Hepatocyte (in vitro differentiated cells): ENCODE measurements at regions not wholly inside any gene's neighbourhood (a gene's known extent, or its start where the extent isn't known, plus 50 kb on each side); places are given as distances from the start of the nearest gene placed in this dataset.
A peak's percentile ranks its signal among the peaks of the same experiment; 100 is the strongest.

Experiments used
- DNase-seq: peaks from one replicate; pipeline ENCODE4 v3.0.0-alpha.2; 2016; ENCODE audit warnings: low spot score
- H2AFZ ChIP-seq: fragments of 200-600 bp; sonication (generic); 2 replicates; pipeline ENCODE4 v1.6.0; 2016; ENCODE audit warnings: antibody characterized with exemption, mild to moderate bottlenecking
- H3K27ac ChIP-seq: fragments of 200-600 bp; sonication (generic); 2 replicates; pipeline ENCODE4 v1.5.1; 2016; ENCODE audit warnings: mild to moderate bottlenecking
- H3K27me3 ChIP-seq: fragments of 200-600 bp; sonication (generic); 2 replicates; pipeline ENCODE4 v1.6.1; 2016
- H3K36me3 ChIP-seq: fragments of 200-600 bp; sonication (generic); replicated peaks from 2 replicates; pipeline ENCODE4 v1.5.1; 2016; ENCODE audit warnings: low read depth; ENCODE audit not compliant: insufficient read depth
- H3K4me1 ChIP-seq: fragments of 200-600 bp; sonication (generic); 2 replicates; pipeline ENCODE4 v1.5.1; 2016; ENCODE audit warnings: mild to moderate bottlenecking, moderate library complexity; ENCODE audit not compliant: insufficient read depth
- H3K4me2 ChIP-seq: fragments of 200-600 bp; sonication (generic); 2 replicates; pipeline ENCODE4 v1.6.0; 2016
- H3K4me3 ChIP-seq: fragments of 200-600 bp; sonication (generic); 2 replicates; pipeline ENCODE4 v1.5.1; 2016; ENCODE audit warnings: mild to moderate bottlenecking
- H3K79me2 ChIP-seq: fragments of 200-600 bp; sonication (generic); 2 replicates; pipeline ENCODE4 v1.6.0; 2017; ENCODE audit warnings: mild to moderate bottlenecking
- H3K9me2 ChIP-seq: fragments of 200-600 bp; sonication (generic); replicated peaks from 2 replicates; pipeline ENCODE4 v1.6.0; 2017; ENCODE audit warnings: mild to moderate bottlenecking; ENCODE audit not compliant: insufficient read depth
- H3K9me3 ChIP-seq: fragments of 200-600 bp; sonication (generic); 2 replicates; pipeline ENCODE4 v1.5.1; 2016; ENCODE audit warnings: low read depth, mild to moderate bottlenecking
- H4K20me1 ChIP-seq: fragments of 200-600 bp; sonication (generic); 2 replicates; pipeline ENCODE4 v1.6.0; 2016; ENCODE audit warnings: mild to moderate bottlenecking; ENCODE audit not compliant: insufficient read depth, poor library complexity, severe bottlenecking
- EZH2 ChIP-seq: fragments of 200-600 bp; sonication (generic); IDR thresholded peaks from 2 replicates; pipeline ENCODE4 v1.6.1; 2016; ENCODE audit warnings: antibody characterized with exemption, mild to moderate bottlenecking, borderline replicate concordance
- EZH2phosphoT487 ChIP-seq: fragments of 200-600 bp; sonication (generic); IDR thresholded peaks from one replicate; pipeline ENCODE4 v1.6.1; 2018; ENCODE audit warnings: antibody characterized with exemption, mild to moderate bottlenecking, low read depth, moderate library complexity; ENCODE audit not compliant: unreplicated experiment, severe bottlenecking
- WGBS: methylation state at CpG from one replicate; pipeline ENCODE4 v1.1.6; 2016; ENCODE audit warnings: low lambda C conversion rate; ENCODE audit errors: missing lambda C conversion rate; 5-methylcytosine and 5-hydroxymethylcytosine counted together
- TF ChIP-seq, protein P1 (sequence below): fragments of 200-600 bp; sonication (generic); IDR thresholded peaks from 2 replicates; pipeline ENCODE4 v1.5.1; 2016; ENCODE audit warnings: antibody characterized with exemption, mild to moderate bottlenecking; ENCODE audit not compliant: poor library complexity

DNA sequence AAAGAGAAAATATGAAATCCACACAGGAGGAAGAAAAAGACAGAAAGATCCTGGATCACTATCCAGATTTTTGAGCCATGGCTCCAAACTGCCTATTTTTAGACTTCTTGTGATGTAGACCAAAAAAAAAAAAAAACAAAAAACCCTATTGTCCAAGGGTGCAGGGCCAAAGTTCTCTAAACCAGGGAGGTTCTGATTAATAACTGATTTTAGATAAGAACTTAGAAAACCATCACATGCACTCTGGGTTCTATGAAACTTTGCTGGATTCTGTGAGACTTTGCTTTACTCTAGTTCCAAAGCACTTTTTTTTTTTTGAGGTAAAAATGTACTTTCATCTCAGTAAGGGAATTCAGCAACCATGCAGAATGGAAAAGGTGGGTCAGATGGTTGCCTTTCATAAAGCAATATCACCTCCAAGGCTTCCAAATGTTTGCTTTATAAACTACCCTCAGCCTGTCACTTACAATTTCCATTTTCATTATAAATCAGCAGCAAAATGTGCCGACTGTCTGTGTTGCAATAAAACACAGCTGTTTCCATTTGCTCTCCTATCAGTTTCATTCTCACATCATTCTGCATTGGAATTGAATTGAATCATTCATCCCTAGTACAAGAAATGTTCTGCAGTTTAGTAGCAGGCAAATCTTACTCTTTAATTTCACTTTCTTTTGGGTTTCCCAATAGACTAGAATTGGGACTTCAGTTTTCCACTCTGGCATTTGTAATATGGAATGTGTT lies 1584.3 kb upstream of the RAG2 start:
- H4K20me1 ChIP-seq, result no peaks in the 10 kb centered on the region
- 38% methylated on average over 1 of the region's 1 CpG for WGBS
- DNase-seq, result peak; percentile 2
- H3K27ac ChIP-seq, result peak overlapping the region; percentile 4
- peak overlapping the region; percentile 59 for H3K4me2 ChIP-seq
- H3K27me3 ChIP-seq, result no peaks in the 10 kb centered on the region
- H2AFZ ChIP-seq, result no peak overlapping the region
- no peaks in the 10 kb centered on the region for H3K36me3 ChIP-seq
- peaks cover 8% of the 10 kb centered on the region for H3K4me1 ChIP-seq
- no peaks in the 10 kb centered on the region for H3K79me2 ChIP-seq
- H3K9me2 ChIP-seq, result no peaks in the 10 kb centered on the region
- TF ChIP-seq EZH2, result no peak
- TF ChIP-seq, protein P1, sequence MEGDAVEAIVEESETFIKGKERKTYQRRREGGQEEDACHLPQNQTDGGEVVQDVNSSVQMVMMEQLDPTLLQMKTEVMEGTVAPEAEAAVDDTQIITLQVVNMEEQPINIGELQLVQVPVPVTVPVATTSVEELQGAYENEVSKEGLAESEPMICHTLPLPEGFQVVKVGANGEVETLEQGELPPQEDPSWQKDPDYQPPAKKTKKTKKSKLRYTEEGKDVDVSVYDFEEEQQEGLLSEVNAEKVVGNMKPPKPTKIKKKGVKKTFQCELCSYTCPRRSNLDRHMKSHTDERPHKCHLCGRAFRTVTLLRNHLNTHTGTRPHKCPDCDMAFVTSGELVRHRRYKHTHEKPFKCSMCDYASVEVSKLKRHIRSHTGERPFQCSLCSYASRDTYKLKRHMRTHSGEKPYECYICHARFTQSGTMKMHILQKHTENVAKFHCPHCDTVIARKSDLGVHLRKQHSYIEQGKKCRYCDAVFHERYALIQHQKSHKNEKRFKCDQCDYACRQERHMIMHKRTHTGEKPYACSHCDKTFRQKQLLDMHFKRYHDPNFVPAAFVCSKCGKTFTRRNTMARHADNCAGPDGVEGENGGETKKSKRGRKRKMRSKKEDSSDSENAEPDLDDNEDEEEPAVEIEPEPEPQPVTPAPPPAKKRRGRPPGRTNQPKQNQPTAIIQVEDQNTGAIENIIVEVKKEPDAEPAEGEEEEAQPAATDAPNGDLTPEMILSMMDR, result no peak
- no peak for TF ChIP-seq EZH2phosphoT487
- no peaks in the 10 kb centered on the region for H3K9me3 ChIP-seq
- H3K4me3 ChIP-seq, result no peak overlapping the region

DNA sequence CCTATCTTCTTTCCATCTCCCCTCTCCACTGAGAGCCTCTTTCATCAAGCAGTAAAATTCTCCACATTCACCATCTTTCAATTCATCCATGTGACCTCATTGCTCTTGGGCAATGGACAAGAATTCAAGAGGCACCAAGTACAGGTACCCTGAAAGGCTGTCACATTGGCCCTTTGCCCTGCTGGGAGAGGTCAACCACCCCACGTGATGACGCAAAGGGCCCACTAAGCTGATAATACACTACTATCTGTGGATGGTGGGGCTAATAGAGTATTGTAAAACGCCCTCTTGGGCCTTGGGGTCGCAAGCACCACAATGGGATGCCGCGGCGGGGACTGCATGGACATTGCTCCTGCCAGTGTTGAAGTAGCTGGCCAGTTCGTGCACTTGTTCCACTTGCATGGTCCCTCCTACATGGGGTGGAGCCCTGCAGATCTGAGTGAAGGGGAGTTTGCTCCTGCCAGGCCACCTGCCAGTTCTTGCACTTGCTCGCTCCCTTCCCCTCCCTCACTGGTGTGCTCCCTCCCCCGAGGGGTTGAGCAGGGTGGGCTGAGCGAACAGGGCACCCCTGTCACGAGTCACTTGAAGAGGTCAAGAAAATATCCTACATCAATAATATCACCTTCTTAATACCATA lies 1578.8 kb upstream of the RAG2 start:
- Histone ChIP-seq H3K4me2 (no peak overlapping the region), H3K4me1 (no peaks in the 10 kb centered on the region), H2AFZ (no peak overlapping the region), H3K9me2 (no peaks in the 10 kb centered on the region), H4K20me1 (no peaks in the 10 kb centered on the region), H3K36me3 (no peaks in the 10 kb centered on the region), H3K79me2 (no peaks in the 10 kb centered on the region), H3K27me3 (no peaks in the 10 kb centered on the region), H3K4me3 (no peak overlapping the region), H3K27ac (no peak overlapping the region), H3K9me3 (no peaks in the 10 kb centered on the region)
- DNase-seq, result no peak
- TF ChIP-seq, protein P1, result no peak
- TF ChIP-seq EZH2, result no peak
- no peak for TF ChIP-seq EZH2phosphoT487
- WGBS, result 93% methylated on average over 12 of the region's 12 CpGs

DNA sequence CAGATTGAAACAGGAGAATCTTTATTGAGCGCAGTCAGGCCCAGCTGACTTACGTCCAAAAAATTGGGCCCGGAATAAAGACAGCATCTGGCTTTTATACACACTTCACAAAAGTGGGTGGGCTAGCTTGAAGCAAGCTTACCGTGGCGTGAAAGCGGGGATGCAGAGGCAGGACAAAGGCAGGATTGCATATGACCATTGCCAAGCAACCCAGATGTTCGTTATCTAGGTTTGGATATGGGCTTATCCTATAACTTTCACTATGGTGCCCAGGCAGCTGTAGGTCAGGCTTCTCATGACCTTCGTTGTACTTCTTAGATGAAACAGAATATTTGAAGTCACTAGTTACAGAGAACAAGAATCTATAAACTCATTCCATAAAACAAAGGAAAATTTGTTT lies 1575.6 kb upstream of the RAG2 start:
- H3K27ac ChIP-seq, result no peak overlapping the region
- no peak for TF ChIP-seq EZH2phosphoT487
- TF ChIP-seq EZH2, result no peak
- TF ChIP-seq, protein P1, result no peak
- H3K27me3 ChIP-seq, result no peaks in the 10 kb centered on the region
- no peak overlapping the region for H2AFZ ChIP-seq
- H3K9me3 ChIP-seq, result no peaks in the 10 kb centered on the region
- H3K9me2 ChIP-seq, result no peaks in the 10 kb centered on the region
- 73% methylated on average over 8 of the region's 8 CpGs for WGBS
- peaks cover 5% of the 10 kb centered on the region for H3K4me1 ChIP-seq
- no peak overlapping the region for H3K4me3 ChIP-seq
- no peaks in the 10 kb centered on the region for H3K79me2 ChIP-seq
- DNase-seq, result peak; percentile 3
- H3K36me3 ChIP-seq, result no peaks in the 10 kb centered on the region
- H4K20me1 ChIP-seq, result no peaks in the 10 kb centered on the region
- no peak overlapping the region for H3K4me2 ChIP-seq
